Nucleus accumbens (tissue), 56 donors: ENCODE measurements at regions not wholly inside any gene's neighbourhood (a gene's known extent, or its start where the extent isn't known, plus 50 kb on each side); places are given as distances from the start of the nearest gene placed in this dataset.
"Not testable (repeated sequence)": the region's sequence is repeated elsewhere in the genome, so short reads cannot be mapped to it uniquely, and the experiment has no call there.

Experiments
- DNase-seq, 56 donors: peaks; one replicate each; lab custom pipeline; 2025; lab: John Stamatoyannopoulos, UW

- DNase-seq: no peak
Measured at GRCh38 chr5:126284977-126285696, 138.1 kb upstream of the GRAMD2B start.

GRCh38 chr5:126296121-126296520 lies 127.1 kb upstream of the GRAMD2B start:
- not testable (repeated sequence) for DNase-seq

- DNase-seq: peak in 1 of 56 donors; percentile 1
Measured at GRCh38 chr5:126300293-126300692, 122.9 kb upstream of the GRAMD2B start.

GRCh38 chr5:126301056-126301455 lies 122.2 kb upstream of the GRAMD2B start:
- DNase-seq: no peak

GRCh38 chr5:126309860-126310259 lies 113.3 kb upstream of the GRAMD2B start:
- DNase-seq: no peak

- no peak for DNase-seq
Measured at GRCh38 chr5:126311766-126312165, 111.4 kb upstream of the GRAMD2B start.

- DNase-seq: no peak
Measured at GRCh38 chr5:126315341-126315740, 107.9 kb upstream of the GRAMD2B start.

- DNase-seq: no peak
Measured at GRCh38 chr5:126332326-126332725, 90.9 kb upstream of the GRAMD2B start.

GRCh38 chr5:126334760-126335159 lies 88.4 kb upstream of the GRAMD2B start:
- no peak for DNase-seq

- no peak for DNase-seq
Measured at GRCh38 chr5:126335886-126336285, 87.3 kb upstream of the GRAMD2B start.

- no peak for DNase-seq
Measured at GRCh38 chr5:126338635-126339034, 84.6 kb upstream of the GRAMD2B start.

- peak in 17 of 56 donors; percentile 1 to 60 (median 13) for DNase-seq
Measured at GRCh38 chr5:126339215-126339805, 83.9 kb upstream of the GRAMD2B start.

GRCh38 chr5:126341906-126342630 lies 81.1 kb upstream of the GRAMD2B start:
- DNase-seq: no peak

GRCh38 chr5:126348855-126349635 lies 74.2 kb upstream of the GRAMD2B start:
- no peak for DNase-seq

GRCh38 chr5:126351153-126351552 lies 72.1 kb upstream of the GRAMD2B start:
- DNase-seq: no peak

GRCh38 chr5:126354012-126354857 lies 69.0 kb upstream of the GRAMD2B start:
- DNase-seq: no peak

- no peak for DNase-seq
Measured at GRCh38 chr5:126354858-126355731, 68.1 kb upstream of the GRAMD2B start.

GRCh38 chr5:126355940-126356339 lies 67.3 kb upstream of the GRAMD2B start:
- no peak for DNase-seq
